GM12891 (cell line): ENCODE measurements at regions not wholly inside any gene's neighbourhood (a gene's known extent, or its start where the extent isn't known, plus 50 kb on each side); places are given as distances from the start of the nearest gene placed in this dataset.
A peak's percentile ranks its signal among the peaks of the same experiment; 100 is the strongest.

Experiments
- DNase-seq: peaks from one replicate; pipeline ENCODE4 v3.0.0; 2011; ENCODE audit warnings: low spot score; ENCODE audit not compliant: insufficient read length
- FAIRE-seq: peaks from 2 replicates; lab custom pipeline; 2011; peaks lifted over from hg19 to GRCh38; lab: Jason Lieb, UNC
- PAX5 ChIP-seq: IDR thresholded peaks from 2 replicates; pipeline ENCODE4 v1.6.1; 2011; ENCODE audit warnings: low read length, moderate library complexity, mild to moderate bottlenecking; ENCODE audit not compliant: insufficient read depth, severe bottlenecking
- POLR2A ChIP-seq: IDR thresholded peaks from 2 replicates; pipeline ENCODE4 v1.6.1; 2011; ENCODE audit warnings: low read depth, low read length, control low read depth
- POLR2AphosphoS5 ChIP-seq: IDR thresholded peaks from 2 replicates; pipeline ENCODE4 v1.6.1; 2011; ENCODE audit warnings: low read depth, low read length, control low read depth
- POU2F2 ChIP-seq: IDR thresholded peaks from 2 replicates; pipeline ENCODE4 v1.6.1; 2011; ENCODE audit warnings: low read depth, mild to moderate bottlenecking, control low read depth, low read length, moderate library complexity
- SPI1 ChIP-seq: IDR thresholded peaks from 2 replicates; pipeline ENCODE4 v1.6.1; 2011; ENCODE audit warnings: low read depth, low read length, control low read depth
- TAF1 ChIP-seq: IDR thresholded peaks from 2 replicates; pipeline ENCODE4 v1.6.1; 2011; ENCODE audit warnings: low read depth, low read length, control low read depth

GRCh38 chr3:31223278-31223677 lies 309.4 kb upstream of the STT3B start:
- no peak for DNase-seq
- no peak for TF ChIP-seq TAF1
- TF ChIP-seq POLR2AphosphoS5: no peak
- TF ChIP-seq POLR2A: no peak
- no peak for TF ChIP-seq POU2F2
- TF ChIP-seq SPI1: no peak
- TF ChIP-seq PAX5: no peak
- FAIRE-seq: no peak

DNA sequence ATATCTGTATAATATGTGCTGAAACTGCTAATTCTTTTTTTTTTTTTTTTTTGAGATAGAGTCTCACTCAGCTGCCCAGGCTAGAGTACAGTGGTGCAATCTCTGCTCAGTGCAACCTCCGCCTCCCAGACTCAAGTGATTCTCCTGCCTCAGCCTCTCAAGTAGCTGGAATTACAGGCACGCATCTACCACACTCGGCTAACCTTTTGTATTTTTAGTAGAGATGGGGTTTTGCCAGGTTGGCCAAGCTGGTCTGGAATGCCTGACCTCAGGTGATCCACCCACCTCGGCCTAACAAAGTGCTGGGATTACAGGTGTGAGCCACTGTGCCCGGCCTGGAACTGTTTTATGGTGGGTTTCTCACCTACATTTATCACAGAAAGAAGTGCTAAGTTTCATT lies 307.8 kb upstream of the STT3B start:
- FAIRE-seq (no peak), DNase-seq (no peak)
- no peak for TF ChIP-seq TAF1
- no peak for TF ChIP-seq PAX5
- no peak for TF ChIP-seq POLR2A

DNA sequence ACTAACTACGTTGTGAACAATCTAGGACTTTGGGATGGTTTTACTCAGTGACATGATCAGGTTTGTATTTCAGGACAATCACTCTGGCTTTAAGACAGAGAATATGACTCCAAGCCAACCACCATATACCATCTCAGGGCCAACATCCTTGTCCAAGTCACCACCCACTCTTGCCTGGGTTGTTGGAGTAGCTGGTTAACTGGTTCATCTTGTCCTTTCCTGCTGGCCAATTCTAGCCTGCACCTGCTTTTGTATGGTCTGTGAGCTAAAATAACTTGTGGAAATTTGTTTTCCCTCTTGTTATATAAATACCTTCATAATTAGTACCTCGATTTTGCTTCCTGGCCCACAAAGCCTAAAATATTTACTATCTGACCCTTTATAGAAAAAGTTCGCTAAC lies 306.8 kb upstream of the STT3B start:
- TF ChIP-seq POU2F2: no peak
- no peak for TF ChIP-seq TAF1
- no peak for TF ChIP-seq SPI1
- no peak for TF ChIP-seq PAX5
- TF ChIP-seq POLR2AphosphoS5: no peak
- FAIRE-seq (peak; percentile 81), DNase-seq (no peak)

- TF ChIP-seq POU2F2 (no peak), POLR2A (no peak), POLR2AphosphoS5 (no peak), SPI1 (no peak), PAX5 (no peak), TAF1 (no peak)
- FAIRE-seq (no peak), DNase-seq (no peak)
These were observed 306.4 kb upstream of the STT3B start for GRCh38 chr3:31226346-31226745.

DNA sequence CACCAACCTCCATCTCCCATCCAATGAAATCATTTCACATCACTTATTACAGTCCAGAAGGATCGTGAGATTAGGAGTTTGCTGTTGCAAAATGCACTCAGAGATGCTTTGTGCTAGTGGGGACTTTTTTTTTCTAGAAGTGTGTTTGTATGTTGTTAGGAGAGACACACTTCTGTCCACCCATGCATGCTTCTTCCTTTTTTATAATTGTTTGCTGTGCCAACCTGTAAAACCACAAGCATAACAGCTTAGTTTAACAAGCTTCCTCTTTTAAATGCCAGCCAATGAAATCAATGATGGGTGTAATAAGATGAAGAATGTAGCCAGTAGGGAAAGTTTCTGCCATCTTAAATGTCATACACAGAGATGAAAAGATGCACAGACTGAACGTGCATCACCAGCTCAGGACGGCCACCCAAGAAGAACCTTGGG lies 305.6 kb upstream of the STT3B start:
- DNase-seq (no peak), FAIRE-seq (peak; percentile 71)
- TF ChIP-seq PAX5: no peak
- TF ChIP-seq SPI1: peak; percentile 23; the same call in 1 of the 2 replicates

GRCh38 chr3:31230425-31231223 lies 302.1 kb upstream of the STT3B start:
- no peak for DNase-seq
- FAIRE-seq: peak; percentile 38
- TF ChIP-seq POLR2A: peak; percentile 26; the same call in 1 of the 2 replicates
- TF ChIP-seq PAX5: no peak

GRCh38 chr3:31232055-31233025 lies 300.4 kb upstream of the STT3B start:
- TF ChIP-seq POU2F2 (no peak), PAX5 (no peak), POLR2A (no peak), SPI1 (peak; percentile 82), TAF1 (no peak), POLR2AphosphoS5 (no peak)
- DNase-seq: no peak
- peak; percentile 54 for FAIRE-seq

GRCh38 chr3:31234145-31234544 lies 298.6 kb upstream of the STT3B start:
- TF ChIP-seq POLR2A (no peak), PAX5 (no peak), POLR2AphosphoS5 (no peak), TAF1 (no peak), SPI1 (no peak), POU2F2 (no peak)
- no peak for DNase-seq
- FAIRE-seq: no peak

DNA sequence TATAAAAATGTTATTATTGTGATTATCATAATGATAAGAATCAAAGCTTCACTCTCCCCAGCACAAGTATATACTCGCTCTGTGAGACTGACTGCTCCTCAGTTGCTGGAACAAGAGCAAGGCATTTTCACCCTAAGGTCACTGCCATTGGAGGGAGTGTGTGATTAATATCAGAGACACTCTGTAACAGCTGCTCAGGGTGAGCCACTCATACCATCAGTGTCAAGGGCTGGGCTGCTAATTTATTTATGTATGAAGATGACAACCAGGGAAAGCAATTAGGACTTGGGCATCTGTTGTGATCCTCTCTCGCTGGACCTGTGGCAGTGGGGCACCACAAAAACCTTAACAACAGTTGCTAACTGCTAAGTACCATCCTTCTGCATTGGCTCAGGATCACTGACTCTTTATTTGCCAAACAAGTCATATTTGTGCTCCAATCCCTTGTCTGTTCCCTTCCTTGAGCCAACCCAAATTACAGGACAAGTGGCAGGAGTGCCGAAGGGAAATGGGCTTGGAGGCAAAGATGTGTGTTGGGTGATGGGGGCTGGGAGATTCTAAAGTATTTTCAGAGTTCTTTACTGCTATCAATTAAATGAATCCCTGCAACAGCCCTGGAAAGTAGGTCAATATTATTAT lies 297.5 kb upstream of the STT3B start:
- DNase-seq: no peak
- FAIRE-seq: peak; percentile 41
- TF ChIP-seq TAF1: no peak
- TF ChIP-seq PAX5: no peak
- TF ChIP-seq SPI1: no peak
- TF ChIP-seq POU2F2: no peak
- TF ChIP-seq POLR2AphosphoS5: no peak
- TF ChIP-seq POLR2A: no peak
